Gastroesophageal sphincter (tissue), 4 donors: ENCODE measurements at regions not wholly inside any gene's neighbourhood (a gene's known extent, or its start where the extent isn't known, plus 50 kb on each side); places are given as distances from the start of the nearest gene placed in this dataset.

Source experiments
- ATAC-seq: fragments of 150-250 bp; one replicate; pipeline ENCODE4 v1.9.1; 2016; ENCODE audit warnings: mild to moderate bottlenecking, moderate library complexity
- H3K27ac ChIP-seq, 4 donors: fragments of 200-600 bp; sonication (generic) in 3 of 4; 1 replicate in 3 of 4; 2 replicates in 1 of 4; pipeline ENCODE4 v1.5.1; 2016 to 2019
- H3K27me3 ChIP-seq: fragments of 200-600 bp; sonication (generic); one replicate; pipeline ENCODE4 v1.5.1; 2019
- H3K36me3 ChIP-seq, 2 donors: fragments of 200-600 bp; sonication (generic); one replicate each; pipeline ENCODE4 v1.5.1; 2019; ENCODE audit warnings: control low read depth in 1 of 2
- H3K4me1 ChIP-seq, 3 donors: fragments of 200-600 bp; sonication (generic); 1 replicate in 2 of 3; 2 replicates in 1 of 3; pipeline ENCODE4 v1.5.1; 2016 to 2019; ENCODE audit warnings: control low read depth in 2 of 3
- H3K4me3 ChIP-seq, 2 donors: fragments of 200-600 bp; sonication (generic); one replicate each; pipeline ENCODE4 v1.5.1; 2019; ENCODE audit warnings: mild to moderate bottlenecking in 1 of 2, moderate library complexity in 1 of 2
- H3K9me3 ChIP-seq, 3 donors: fragments of 200-600 bp; sonication (generic); one replicate each; pipeline ENCODE4 v1.5.1; 2017 to 2019; ENCODE audit warnings: control low read depth in 2 of 3
- CTCF ChIP-seq, 4 experiments: fragments of 200-600 bp in 2 of 4; fragments of 450-650 bp in 2 of 4; sonication (generic) in 1 of 4; IDR thresholded peaks; one replicate each; pipeline ENCODE4 v1.5.1; 2017 to 2019; ENCODE audit warnings: antibody characterized with exemption in 4 of 4, mild to moderate bottlenecking in 2 of 4, moderate library complexity in 2 of 4
- EP300 ChIP-seq: sonication (generic); formaldehyde crosslinking; IDR thresholded peaks from one replicate; pipeline ENCODE4 v1.6.1; 2017; ENCODE audit warnings: antibody characterized with exemption, mild to moderate bottlenecking
- POLR2A ChIP-seq, 2 donors: fragments of 450-650 bp; IDR thresholded peaks; one replicate each; pipeline ENCODE4 v1.6.1; 2017; ENCODE audit warnings: antibody characterized with exemption in 2 of 2, mild to moderate bottlenecking in 2 of 2, moderate library complexity in 1 of 2
- POLR2AphosphoS5 ChIP-seq: sonication (generic); formaldehyde crosslinking; IDR thresholded peaks from one replicate; pipeline ENCODE4 v1.6.1; 2017; ENCODE audit warnings: antibody characterized with exemption
- WGBS, 2 donors: methylation state at CpG; one replicate each; pipeline ENCODE4 v1.1.5; 2018; ENCODE audit warnings: low coverage in 1 of 2; 5-methylcytosine and 5-hydroxymethylcytosine counted together

GRCh38 chr3:24033818-24034217, 88.7 kb downstream of the NR1D2 start:
- Histone ChIP-seq H3K4me3 (no peak overlapping the region), H3K27me3 (no peaks in the 10 kb centered on the region), H3K36me3 (no peaks in the 10 kb centered on the region), H3K9me3 (peaks cover 0 to 5% (median 0%) of the 10 kb centered on the region in 3 donors), H3K4me1 (peaks cover 0 to 13% (median 0%) of the 10 kb centered on the region in 3 donors), H3K27ac (no peak overlapping the region)
- TF ChIP-seq POLR2A (IDR thresholded peaks at IDR 0.05) (no peak), EP300 (no peak), CTCF (IDR thresholded peaks at IDR 0.05) (no peak), POLR2AphosphoS5 (no peak)
- no peak for ATAC-seq
- WGBS, 2 donors = 76 to 90% methylated on average over 2 of the region's 2 CpGs

GRCh38 chr3:24034464-24034863, 89.4 kb downstream of the NR1D2 start:
- H3K9me3 ChIP-seq = peaks cover 0 to 5% (median 0%) of the 10 kb centered on the region in 3 donors
- H3K27me3 ChIP-seq = no peaks in the 10 kb centered on the region
- no peaks in the 10 kb centered on the region for H3K36me3 ChIP-seq
- no peak for ATAC-seq
- H3K27ac ChIP-seq = no peak overlapping the region
- TF ChIP-seq POLR2AphosphoS5 (no peak), EP300 (no peak), POLR2A (IDR thresholded peaks at IDR 0.05) (no peak), CTCF (IDR thresholded peaks at IDR 0.05) (no peak)
- no peak overlapping the region for H3K4me3 ChIP-seq
- peaks cover 0 to 7% (median 0%) of the 10 kb centered on the region in 3 donors for H3K4me1 ChIP-seq

GRCh38 chr3:24037971-24038370, 92.9 kb downstream of the NR1D2 start:
- Histone ChIP-seq H3K4me1 (peaks cover under 1 to 20% (median 7%) of the 10 kb centered on the region in 3 donors), H3K4me3 (no peak overlapping the region), H3K27me3 (no peaks in the 10 kb centered on the region), H3K27ac (no peak overlapping the region), H3K9me3 (no peaks in the 10 kb centered on the region), H3K36me3 (no peaks in the 10 kb centered on the region)
- no peak for ATAC-seq
- 90 to 93% methylated on average over 1 to 2 of the region's 2 CpGs for WGBS, 2 donors
- TF ChIP-seq CTCF (IDR thresholded peaks at IDR 0.05) = no peak
- TF ChIP-seq EP300 = no peak

GRCh38 chr3:24040311-24040710, 95.2 kb downstream of the NR1D2 start:
- no peak overlapping the region for H3K4me3 ChIP-seq
- no peaks in the 10 kb centered on the region for H3K27me3 ChIP-seq
- no peaks in the 10 kb centered on the region for H3K9me3 ChIP-seq
- H3K36me3 ChIP-seq = no peaks in the 10 kb centered on the region
- H3K4me1 ChIP-seq = peaks cover 7 to 36% (median 10%) of the 10 kb centered on the region in 3 donors
- H3K27ac ChIP-seq = no peak overlapping the region
- 92 to 95% methylated on average over 2 to 3 of the region's 3 CpGs for WGBS, 2 donors
- no peak for ATAC-seq
- TF ChIP-seq CTCF (IDR thresholded peaks at IDR 0.05) (no peak), POLR2A (IDR thresholded peaks at IDR 0.05) (no peak), POLR2AphosphoS5 (no peak), EP300 (no peak)

- no peaks in the 10 kb centered on the region for H3K9me3 ChIP-seq
- H3K36me3 ChIP-seq = no peaks in the 10 kb centered on the region
- ATAC-seq = peak; percentile 91
- TF ChIP-seq POLR2AphosphoS5 = peak; percentile 85
- peak; percentile 42 for TF ChIP-seq EP300
- no peak for TF ChIP-seq CTCF (IDR thresholded peaks at IDR 0.05)
- TF ChIP-seq POLR2A (IDR thresholded peaks at IDR 0.05) = no peak
- WGBS, 2 donors = 10 to 15% methylated on average over 9 to 10 of the region's 10 CpGs
- peak overlapping the region; percentile 10 to 15 for H3K4me3 ChIP-seq
- peaks cover 7 to 36% (median 10%) of the 10 kb centered on the region in 3 donors for H3K4me1 ChIP-seq
- peak overlapping the region; percentile 86 to 89 (median 88) for H3K27ac ChIP-seq
- no peaks in the 10 kb centered on the region for H3K27me3 ChIP-seq
These were observed 97.3 kb downstream of the NR1D2 start for GRCh38 chr3:24042174-24043059.
